ENCODE measurements at regions not wholly inside any gene's neighbourhood (a gene's known extent, or its start where the extent isn't known, plus 50 kb on each side); places are given as distances from the start of the nearest gene placed in this dataset.
"Not testable (repeated sequence)": the region's sequence is repeated elsewhere in the genome, so short reads cannot be mapped to it uniquely, and the experiment has no call there.

- no peak for DNase-seq (ENCODE audit: extremely low read depth, low read depth)
- no peak for TF ChIP-seq CTCF (IDR thresholded peaks at IDR 0.05; ENCODE audit: low read depth, low read length, missing control alignments)
- no peak overlapping the region for H3K4me3 ChIP-seq (replicated peaks; ENCODE audit: low read depth, low read length)
Observed at GRCh38 chr18:70840649-70841048, 551.8 kb downstream of the SOCS6 start.

GRCh38 chr18:70827632-70828031 lies 538.8 kb downstream of the SOCS6 start:
- DNase-seq (ENCODE audit: extremely low read depth, low read depth) = no peak
- no peak for TF ChIP-seq CTCF (IDR thresholded peaks at IDR 0.05; ENCODE audit: low read depth, low read length, missing control alignments)
- H3K4me3 ChIP-seq (replicated peaks; ENCODE audit: low read depth, low read length) = no peak overlapping the region

- no peak overlapping the region for H3K4me3 ChIP-seq (replicated peaks; ENCODE audit: low read depth, low read length)
- no peak for TF ChIP-seq CTCF (IDR thresholded peaks at IDR 0.05; ENCODE audit: low read depth, low read length, missing control alignments)
- no peak for DNase-seq (ENCODE audit: extremely low read depth, low read depth)
Observed at GRCh38 chr18:70826571-70826970, 537.7 kb downstream of the SOCS6 start.

- no peak for TF ChIP-seq CTCF (IDR thresholded peaks at IDR 0.05; ENCODE audit: low read depth, low read length, missing control alignments)
- H3K4me3 ChIP-seq (replicated peaks; ENCODE audit: low read depth, low read length) = no peak overlapping the region
- DNase-seq (ENCODE audit: extremely low read depth, low read depth) = no peak
Observed at GRCh38 chr18:70822691-70823090, 533.8 kb downstream of the SOCS6 start.

- no peak for TF ChIP-seq CTCF (IDR thresholded peaks at IDR 0.05; ENCODE audit: low read depth, low read length, missing control alignments)
- DNase-seq (ENCODE audit: extremely low read depth, low read depth) = no peak
Observed at GRCh38 chr18:70822117-70822516, 533.3 kb downstream of the SOCS6 start.

GRCh38 chr18:70808481-70809056 lies 519.7 kb downstream of the SOCS6 start:
- TF ChIP-seq CTCF (IDR thresholded peaks at IDR 0.05; ENCODE audit: low read depth, low read length, missing control alignments) = no peak
- no peak overlapping the region for H3K4me3 ChIP-seq (replicated peaks; ENCODE audit: low read depth, low read length)
- no peak for DNase-seq (ENCODE audit: extremely low read depth, low read depth)

More at GRCh38 chr18:70822117-70822516, 533.3 kb downstream of the SOCS6 start:
- H3K4me3 ChIP-seq (replicated peaks; ENCODE audit: low read depth, low read length) = no peak overlapping the region

GRCh38 chr18:70781860-70782453 lies 493.1 kb downstream of the SOCS6 start:
- H3K4me3 ChIP-seq (replicated peaks; ENCODE audit: low read depth, low read length) = no peak overlapping the region
- DNase-seq (ENCODE audit: extremely low read depth, low read depth) = no peak
- peak; percentile 31 for TF ChIP-seq CTCF (IDR thresholded peaks at IDR 0.05; ENCODE audit: low read depth, low read length, missing control alignments)

GRCh38 chr18:70766254-70766653 lies 477.4 kb downstream of the SOCS6 start:
- not testable (repeated sequence) for DNase-seq (ENCODE audit: extremely low read depth, low read depth); H3K4me3 ChIP-seq (replicated peaks; ENCODE audit: low read depth, low read length)
